MM.1S (cell line): ENCODE measurements at regions not wholly inside any gene's neighbourhood (a gene's known extent, or its start where the extent isn't known, plus 50 kb on each side); places are given as distances from the start of the nearest gene placed in this dataset.

Experiments
- DNase-seq: peaks from one replicate; pipeline ENCODE4 v3.0.0-alpha.2; 2015
- H2AFZ ChIP-seq: fragments of 300-600 bp; sonication (generic); 2 replicates; pipeline ENCODE4 v1.6.0; 2016; ENCODE audit warnings: antibody characterized with exemption, low read length
- H3F3A ChIP-seq: fragments of 300-600 bp; sonication (generic); 2 replicates; pipeline ENCODE4 v1.6.1; 2016; ENCODE audit warnings: mild to moderate bottlenecking, antibody characterized with exemption, low read length, moderate library complexity, mixed read lengths; ENCODE audit not compliant: insufficient read depth
- H3K27ac ChIP-seq: fragments of 300-600 bp; sonication (generic); 2 replicates; pipeline ENCODE4 v1.5.1; 2016; ENCODE audit warnings: mild to moderate bottlenecking, low read length
- H3K27me3 ChIP-seq: fragments of 300-600 bp; sonication (generic); replicated peaks from 2 replicates; pipeline ENCODE4 v1.6.0; 2016; ENCODE audit warnings: low read length; ENCODE audit not compliant: insufficient read depth
- H3K36me3 ChIP-seq: fragments of 300-600 bp; sonication (generic); replicated peaks from 2 replicates; pipeline ENCODE4 v1.6.1; 2016; ENCODE audit warnings: mild to moderate bottlenecking, low read length, mixed read lengths; ENCODE audit not compliant: insufficient read depth
- H3K4me1 ChIP-seq: fragments of 300-600 bp; sonication (generic); 2 replicates; pipeline ENCODE4 v1.6.1; 2016; ENCODE audit warnings: low read length, mixed read lengths
- H3K4me2 ChIP-seq: fragments of 300-600 bp; sonication (generic); 2 replicates; pipeline ENCODE4 v1.6.0; 2016; ENCODE audit warnings: low read depth, low read length
- H3K4me3 ChIP-seq: fragments of 300-600 bp; sonication (generic); 2 replicates; pipeline ENCODE4 v1.5.1; 2016; ENCODE audit warnings: low read length, mixed read lengths
- H3K79me2 ChIP-seq: fragments of 300-600 bp; sonication (generic); 2 replicates; pipeline ENCODE4 v1.6.1; 2016; ENCODE audit warnings: mixed run types, low read length, mixed read lengths
- H3K9ac ChIP-seq: fragments of 300-600 bp; sonication (generic); 2 replicates; pipeline ENCODE4 v1.6.1; 2016; ENCODE audit warnings: low read length, mixed read lengths
- H3K9me2 ChIP-seq: fragments of 300-600 bp; sonication (generic); replicated peaks from 2 replicates; pipeline ENCODE4 v1.6.1; 2016; ENCODE audit warnings: mild to moderate bottlenecking, low read length, mixed read lengths; ENCODE audit not compliant: insufficient read depth
- H3K9me3 ChIP-seq: fragments of 300-600 bp; sonication (generic); replicated peaks from 2 replicates; pipeline ENCODE4 v1.6.1; 2016; ENCODE audit warnings: mild to moderate bottlenecking, low read length, mixed read lengths; ENCODE audit not compliant: insufficient read depth
- H4K20me1 ChIP-seq: fragments of 300-600 bp; sonication (generic); 2 replicates; pipeline ENCODE4 v1.6.1; 2016; ENCODE audit warnings: mild to moderate bottlenecking, low read length, moderate library complexity, mixed read lengths; ENCODE audit not compliant: insufficient read depth
- EZH2 ChIP-seq: fragments of 300-600 bp; sonication (generic); optimal IDR thresholded peaks from 2 replicates; pipeline ENCODE3; 2017; ENCODE audit warnings: low read depth, mild to moderate bottlenecking, antibody characterized with exemption, low read length, mixed read lengths
- EZH2phosphoT487 ChIP-seq: fragments of 300-600 bp; sonication (generic); IDR thresholded peaks from 2 replicates; pipeline ENCODE4 v1.6.1; 2018; ENCODE audit warnings: antibody characterized with exemption, low read length
- TF ChIP-seq, protein P1 (sequence below): fragments of 300-600 bp; sonication (generic); IDR thresholded peaks from 2 replicates; pipeline ENCODE4 v1.5.1; 2016; ENCODE audit warnings: antibody characterized with exemption, low read length, mixed read lengths

DNA sequence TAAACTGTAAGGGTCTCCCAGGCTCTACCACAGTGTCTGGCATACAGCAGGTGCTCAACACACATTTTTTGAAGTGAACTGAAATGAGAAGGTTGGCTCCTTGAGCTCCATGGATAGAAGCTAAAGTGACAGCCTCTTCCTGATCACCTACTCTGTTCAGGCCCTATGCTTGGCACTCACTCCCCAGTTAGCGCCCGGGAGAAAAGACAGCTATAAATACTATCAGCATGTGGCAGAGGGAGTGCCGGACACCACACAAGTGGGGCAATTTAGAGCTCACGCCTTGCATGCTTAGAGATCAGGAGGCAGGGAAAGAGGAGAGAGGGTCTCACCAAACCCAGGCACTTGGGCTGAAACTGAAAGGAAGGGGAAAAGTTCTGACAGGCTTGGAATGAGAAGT, 195.5 kb downstream of the BUD13 start:
- DNase-seq = no peak
- H3K9me2 ChIP-seq = no peaks in the 10 kb centered on the region

DNA sequence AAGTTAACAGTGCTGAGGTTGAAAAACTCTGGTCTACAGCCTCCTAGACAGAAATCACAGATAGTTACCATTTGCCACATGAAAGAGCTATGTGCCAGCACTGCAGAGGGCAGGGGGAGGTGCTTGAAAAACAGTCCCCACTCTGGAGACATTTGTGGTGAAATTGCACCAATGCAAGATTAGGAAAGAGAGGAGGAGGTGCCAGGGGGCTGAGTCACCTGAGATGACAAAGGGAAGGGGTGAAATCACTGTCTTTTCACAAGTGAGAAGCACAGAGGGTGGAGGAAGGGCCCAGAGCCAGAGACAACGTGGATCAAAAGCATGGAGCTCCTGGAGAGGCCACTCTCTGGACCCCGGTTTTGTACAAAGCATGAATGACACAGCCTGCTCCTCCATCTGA, 196.3 kb downstream of the BUD13 start:
- no peaks in the 10 kb centered on the region for H3K4me1 ChIP-seq
- H3K9me2 ChIP-seq = no peaks in the 10 kb centered on the region
- H3K4me3 ChIP-seq = no peak overlapping the region
- no peaks in the 10 kb centered on the region; the same call in 1 of the 2 replicates for H3K27me3 ChIP-seq
- no peak overlapping the region for H3K27ac ChIP-seq
- no peaks in the 10 kb centered on the region for H3K79me2 ChIP-seq
- no peaks in the 10 kb centered on the region for H3K36me3 ChIP-seq
- no peak overlapping the region for H2AFZ ChIP-seq
- H3K4me2 ChIP-seq = no peak overlapping the region
- H4K20me1 ChIP-seq = no peaks in the 10 kb centered on the region
- no peaks in the 10 kb centered on the region for H3F3A ChIP-seq
- DNase-seq = no peak
- H3K9me3 ChIP-seq = no peaks in the 10 kb centered on the region
- TF ChIP-seq, protein P1, sequence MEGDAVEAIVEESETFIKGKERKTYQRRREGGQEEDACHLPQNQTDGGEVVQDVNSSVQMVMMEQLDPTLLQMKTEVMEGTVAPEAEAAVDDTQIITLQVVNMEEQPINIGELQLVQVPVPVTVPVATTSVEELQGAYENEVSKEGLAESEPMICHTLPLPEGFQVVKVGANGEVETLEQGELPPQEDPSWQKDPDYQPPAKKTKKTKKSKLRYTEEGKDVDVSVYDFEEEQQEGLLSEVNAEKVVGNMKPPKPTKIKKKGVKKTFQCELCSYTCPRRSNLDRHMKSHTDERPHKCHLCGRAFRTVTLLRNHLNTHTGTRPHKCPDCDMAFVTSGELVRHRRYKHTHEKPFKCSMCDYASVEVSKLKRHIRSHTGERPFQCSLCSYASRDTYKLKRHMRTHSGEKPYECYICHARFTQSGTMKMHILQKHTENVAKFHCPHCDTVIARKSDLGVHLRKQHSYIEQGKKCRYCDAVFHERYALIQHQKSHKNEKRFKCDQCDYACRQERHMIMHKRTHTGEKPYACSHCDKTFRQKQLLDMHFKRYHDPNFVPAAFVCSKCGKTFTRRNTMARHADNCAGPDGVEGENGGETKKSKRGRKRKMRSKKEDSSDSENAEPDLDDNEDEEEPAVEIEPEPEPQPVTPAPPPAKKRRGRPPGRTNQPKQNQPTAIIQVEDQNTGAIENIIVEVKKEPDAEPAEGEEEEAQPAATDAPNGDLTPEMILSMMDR = no peak
- TF ChIP-seq EZH2 = no peak
- TF ChIP-seq EZH2phosphoT487 = no peak
- no peak overlapping the region for H3K9ac ChIP-seq

More for the DNA sequence above, 195.5 kb downstream of the BUD13 start:
- H2AFZ ChIP-seq = no peak overlapping the region
- H3K27ac ChIP-seq = no peak overlapping the region
- H3K4me1 ChIP-seq = no peaks in the 10 kb centered on the region
- TF ChIP-seq, protein P1 = no peak
- no peak for TF ChIP-seq EZH2phosphoT487
- no peak for TF ChIP-seq EZH2
- H3K27me3 ChIP-seq = no peaks in the 10 kb centered on the region; the same call in 1 of the 2 replicates
- no peaks in the 10 kb centered on the region for H3F3A ChIP-seq
- no peaks in the 10 kb centered on the region for H3K79me2 ChIP-seq
- H3K4me3 ChIP-seq = no peak overlapping the region
- H3K9ac ChIP-seq = no peak overlapping the region
- H3K36me3 ChIP-seq = no peaks in the 10 kb centered on the region
- no peaks in the 10 kb centered on the region for H4K20me1 ChIP-seq
- H3K9me3 ChIP-seq = no peaks in the 10 kb centered on the region
- no peak overlapping the region for H3K4me2 ChIP-seq

DNA sequence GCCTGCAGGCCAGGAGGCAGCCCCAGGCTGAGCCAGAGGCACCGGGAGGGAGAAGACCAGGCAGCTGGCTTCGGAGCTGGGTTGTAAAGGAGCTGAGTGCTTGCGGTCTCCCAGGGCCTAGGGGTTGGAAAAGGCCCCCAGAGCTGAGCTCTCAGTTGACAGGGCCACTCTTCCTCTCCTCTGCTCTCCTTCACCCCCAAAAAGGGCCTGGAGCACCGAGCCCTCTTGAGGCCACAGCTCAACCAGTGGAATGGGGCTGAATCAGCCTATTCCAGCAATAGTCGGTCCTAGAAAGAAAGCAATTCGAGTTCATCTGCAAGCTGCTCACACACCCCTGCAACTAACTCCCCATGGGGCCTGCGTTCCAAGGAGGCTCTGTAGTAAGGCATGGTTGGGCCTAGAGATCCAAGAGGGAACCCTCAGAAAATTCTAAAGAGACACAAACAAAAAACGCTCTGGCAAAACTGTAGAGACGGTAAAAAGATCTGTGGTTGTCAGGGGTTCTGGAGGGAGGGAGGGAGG, 205.0 kb downstream of the BUD13 start:
- Histone ChIP-seq H3K9ac (no peak overlapping the region), H4K20me1 (no peaks in the 10 kb centered on the region), H3K4me2 (no peak overlapping the region), H3K36me3 (no peaks in the 10 kb centered on the region), H3K27me3 (no peaks in the 10 kb centered on the region), H3K9me3 (no peaks in the 10 kb centered on the region), H3K79me2 (no peaks in the 10 kb centered on the region), H2AFZ (no peak overlapping the region), H3K27ac (no peak overlapping the region), H3F3A (no peaks in the 10 kb centered on the region), H3K4me1 (no peaks in the 10 kb centered on the region), H3K4me3 (no peak overlapping the region), H3K9me2 (no peaks in the 10 kb centered on the region)
- DNase-seq = no peak
- TF ChIP-seq, protein P1 = no peak
- TF ChIP-seq EZH2phosphoT487 (no peak), EZH2 (no peak)
